ENCODE measurements at regions not wholly inside any gene's neighbourhood (a gene's known extent, or its start where the extent isn't known, plus 50 kb on each side); places are given as distances from the start of the nearest gene placed in this dataset.
"Not testable (repeated sequence)": the region's sequence is repeated elsewhere in the genome, so short reads cannot be mapped to it uniquely, and the experiment has no call there.

DNA sequence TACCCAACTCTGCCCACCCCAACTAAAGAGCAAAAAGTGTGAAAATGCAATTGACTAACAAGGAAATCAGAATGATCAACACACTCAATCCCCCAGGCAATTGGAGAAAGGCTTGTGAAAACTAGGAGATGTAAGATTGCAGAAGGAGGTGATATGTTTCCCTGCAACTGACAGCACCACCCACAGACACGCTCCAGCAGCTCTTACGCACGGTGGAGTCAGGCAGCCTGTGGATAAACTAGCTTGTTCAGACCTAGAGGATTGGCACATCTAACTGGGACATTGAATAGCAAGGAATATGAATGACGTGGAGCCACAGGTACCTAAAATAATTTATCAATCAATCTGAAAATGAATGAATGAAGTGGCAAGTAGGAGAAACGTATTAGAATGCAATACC lies 125.7 kb upstream of the MYO3A start:
- no peak for DNase-seq (ENCODE audit: low read depth)

DNA sequence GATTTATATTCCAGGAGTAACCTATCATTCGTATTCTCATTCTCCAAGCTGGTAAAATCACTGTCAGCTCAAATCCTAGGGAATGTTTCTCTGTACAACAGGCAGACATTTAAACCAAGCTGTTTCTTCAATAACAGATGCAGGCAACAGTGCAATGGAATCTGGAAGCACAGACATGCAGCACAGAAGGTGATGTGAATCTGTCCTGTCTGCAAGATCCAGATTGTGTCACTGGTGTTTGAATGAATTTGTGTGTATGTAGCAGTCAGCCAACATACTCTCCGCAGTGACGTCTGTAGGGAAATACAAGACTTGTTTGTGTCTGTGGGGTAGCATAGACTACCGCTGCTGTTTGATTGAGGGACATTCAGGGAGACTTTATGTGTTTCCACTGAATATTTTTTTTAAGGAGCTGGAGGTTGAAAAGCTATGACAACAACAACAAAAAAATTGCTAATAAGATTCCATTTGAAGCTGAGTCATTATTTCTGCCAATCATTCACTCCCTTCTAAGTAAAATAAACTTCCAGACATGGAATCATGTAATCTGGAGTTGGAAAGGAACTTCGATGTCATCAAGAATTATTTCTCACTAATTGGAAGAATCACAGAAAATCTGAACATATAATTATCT lies 122.9 kb upstream of the MYO3A start:
- no peak for DNase-seq (ENCODE audit: low read depth)

DNA sequence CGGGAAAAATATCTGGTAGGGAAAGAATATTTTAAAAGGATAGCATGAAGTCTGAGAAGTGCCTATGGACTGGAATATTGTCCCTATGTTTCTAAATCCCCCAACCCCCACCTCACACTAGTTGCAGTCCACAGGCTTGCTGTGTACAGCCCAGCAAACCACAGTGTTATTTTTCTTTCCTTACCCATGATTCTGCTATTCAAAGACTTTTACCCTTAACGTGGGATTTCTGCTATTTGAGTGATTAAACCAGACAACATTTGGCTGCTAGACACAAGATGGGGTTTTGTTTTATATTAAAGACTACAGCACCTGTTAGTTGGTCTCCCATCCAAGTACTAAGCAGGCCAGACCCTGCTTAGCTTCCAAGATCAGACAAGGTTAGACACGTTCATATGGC lies 120.5 kb upstream of the MYO3A start:
- DNase-seq (ENCODE audit: low read depth) = no peak

DNA sequence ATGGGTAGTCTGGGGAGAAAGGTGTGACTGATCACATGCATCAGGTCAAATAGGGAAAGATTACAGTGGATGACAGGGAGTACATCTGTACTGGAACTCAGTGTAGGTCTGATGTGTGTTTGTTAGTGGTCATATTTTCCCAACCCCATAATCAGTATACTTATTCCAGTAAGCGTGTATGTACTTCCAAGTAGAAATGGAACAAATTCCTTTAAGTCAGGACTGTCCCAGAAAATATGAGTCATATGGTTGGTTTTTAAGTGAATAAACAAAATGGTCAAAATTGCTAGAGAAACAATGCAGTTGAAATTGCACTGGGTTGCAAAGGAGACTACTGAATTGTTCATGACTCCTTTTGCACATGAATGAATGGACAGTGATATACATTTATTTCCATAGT lies 118.8 kb upstream of the MYO3A start:
- no peak for DNase-seq (ENCODE audit: low read depth)

DNA sequence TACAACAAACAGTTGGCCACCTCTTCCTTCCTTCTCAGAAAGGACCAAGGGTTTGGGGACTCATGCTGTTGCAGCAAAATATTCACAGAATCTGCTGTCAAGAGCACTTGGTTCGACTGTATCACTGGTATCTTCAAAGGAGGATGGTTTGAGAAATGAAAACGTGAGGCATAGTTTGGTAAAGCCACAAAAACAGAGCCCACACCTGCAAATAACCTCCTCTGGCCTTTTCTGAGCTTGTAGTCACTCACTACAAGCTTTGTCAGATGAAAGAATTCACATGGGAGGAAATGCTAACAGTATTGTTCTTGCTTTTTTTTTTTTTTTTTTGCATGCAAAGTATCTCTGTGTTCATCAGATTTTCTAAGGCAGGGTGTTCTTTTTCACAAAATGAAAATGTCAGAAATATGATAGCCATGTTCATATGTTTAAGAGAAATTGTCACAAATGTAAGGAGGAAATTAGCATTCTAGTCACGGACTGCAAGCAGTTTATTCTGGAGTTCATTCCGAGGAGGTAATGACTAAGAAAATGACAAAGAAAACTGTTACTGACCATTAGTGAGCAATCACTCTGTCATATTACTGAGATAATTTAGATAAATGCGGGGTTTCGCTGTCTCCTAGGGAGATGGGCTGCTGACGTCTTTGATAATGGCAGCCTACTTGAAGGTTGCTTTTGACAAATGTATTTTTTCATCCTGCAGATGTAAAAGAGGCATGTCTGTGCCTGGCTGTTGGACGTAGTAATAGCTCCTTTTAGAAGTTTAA lies 117.8 kb upstream of the MYO3A start:
- DNase-seq (ENCODE audit: low read depth) = no peak

DNA sequence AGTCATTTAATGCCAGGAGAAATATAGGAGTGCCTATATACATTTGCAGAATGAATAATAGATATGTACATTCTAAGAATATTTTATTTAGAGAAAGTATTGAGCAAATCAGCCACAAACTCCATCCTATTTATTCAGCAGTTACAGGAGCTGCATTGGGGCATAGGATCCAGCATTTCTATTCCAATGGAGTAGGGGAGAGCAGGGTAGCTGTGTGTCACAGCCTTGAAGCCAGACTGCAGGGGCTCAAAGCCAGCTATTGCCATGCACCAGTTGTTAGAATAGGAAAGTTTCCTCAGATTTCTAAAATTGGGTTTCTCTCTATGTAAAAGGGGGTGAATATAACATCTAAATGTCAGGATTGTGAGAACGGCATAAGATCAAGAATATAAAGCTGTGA lies 116.8 kb upstream of the MYO3A start:
- DNase-seq (ENCODE audit: low read depth) = no peak

DNA sequence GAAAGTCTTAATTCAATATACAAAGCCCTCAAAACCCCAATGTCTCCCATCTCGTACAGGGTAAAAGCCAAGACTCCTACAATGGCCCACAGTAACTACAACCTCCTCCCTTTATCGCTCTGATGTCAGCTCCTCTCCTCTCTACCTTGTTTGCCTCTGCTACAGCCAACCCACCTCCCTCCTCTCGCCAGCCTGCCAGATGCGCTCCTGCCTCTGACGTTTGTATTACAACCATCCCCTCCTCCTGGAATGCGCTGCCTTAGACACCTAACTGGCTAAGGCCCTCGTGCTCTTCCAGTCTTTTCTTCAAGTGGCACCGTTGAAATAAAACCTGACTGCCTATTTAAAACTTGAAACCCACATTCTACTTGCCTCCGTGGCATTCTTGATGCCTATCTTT lies 115.3 kb upstream of the MYO3A start:
- no peak for DNase-seq (ENCODE audit: low read depth)

DNA sequence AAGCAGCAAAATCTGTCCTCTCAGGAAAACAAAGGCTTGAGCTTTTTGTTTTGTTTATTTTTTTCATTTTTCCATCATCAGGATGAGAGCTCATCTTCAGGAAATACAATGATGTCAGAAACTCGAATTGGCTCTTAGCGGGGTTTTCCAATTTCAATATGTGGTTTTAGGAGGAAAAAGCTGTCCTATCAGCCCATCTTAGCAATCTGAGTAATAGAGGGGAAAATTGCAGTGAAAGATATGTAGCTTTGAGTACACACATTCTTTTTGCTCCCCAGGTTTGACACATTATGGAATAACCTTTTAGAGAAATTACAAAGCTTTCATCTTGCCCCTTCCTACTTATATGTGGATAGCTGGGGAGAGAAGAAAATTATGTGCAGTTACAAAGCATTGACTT lies 113.6 kb upstream of the MYO3A start:
- DNase-seq (ENCODE audit: low read depth) = no peak

DNA sequence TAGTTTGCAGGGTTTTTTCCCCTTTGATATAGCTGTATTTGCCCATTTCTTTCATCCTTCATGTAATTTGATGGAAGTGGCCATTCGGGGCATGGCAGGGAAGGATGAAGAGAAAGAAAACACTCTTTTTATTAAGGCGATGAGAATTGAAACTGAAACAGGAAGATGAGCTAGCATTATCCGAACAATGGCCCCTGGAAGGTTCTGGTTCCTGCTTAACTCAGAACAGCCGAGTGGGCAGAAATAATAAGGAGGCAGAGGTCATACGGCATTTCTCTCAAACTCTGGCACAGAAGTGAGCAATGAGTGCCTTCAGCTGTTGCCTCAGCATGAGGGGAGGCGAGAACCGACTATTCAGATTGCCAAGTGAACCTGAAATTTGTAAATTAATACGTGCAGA lies 113.2 kb upstream of the MYO3A start:
- DNase-seq (ENCODE audit: low read depth) = no peak

DNA sequence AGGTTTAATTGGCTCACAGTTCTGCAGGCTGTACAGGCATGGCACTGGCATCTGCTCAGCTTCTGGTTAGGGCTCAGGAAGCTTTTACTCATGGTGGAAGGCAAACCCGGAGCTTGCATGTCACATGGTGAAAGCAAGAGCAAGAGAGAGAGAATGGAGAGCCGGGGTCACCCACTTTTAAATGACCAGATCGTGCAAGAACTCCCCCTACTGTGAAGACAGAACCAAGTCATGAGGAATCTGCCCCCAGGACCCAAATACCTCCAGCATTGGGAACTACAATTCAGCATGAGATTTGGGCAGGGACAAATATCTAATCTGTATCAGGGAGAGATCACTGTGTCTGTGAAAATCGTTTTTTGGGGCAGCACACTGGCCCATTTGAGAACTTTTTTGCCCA lies 110.0 kb upstream of the MYO3A start:
- no peak for DNase-seq (ENCODE audit: low read depth)

DNA sequence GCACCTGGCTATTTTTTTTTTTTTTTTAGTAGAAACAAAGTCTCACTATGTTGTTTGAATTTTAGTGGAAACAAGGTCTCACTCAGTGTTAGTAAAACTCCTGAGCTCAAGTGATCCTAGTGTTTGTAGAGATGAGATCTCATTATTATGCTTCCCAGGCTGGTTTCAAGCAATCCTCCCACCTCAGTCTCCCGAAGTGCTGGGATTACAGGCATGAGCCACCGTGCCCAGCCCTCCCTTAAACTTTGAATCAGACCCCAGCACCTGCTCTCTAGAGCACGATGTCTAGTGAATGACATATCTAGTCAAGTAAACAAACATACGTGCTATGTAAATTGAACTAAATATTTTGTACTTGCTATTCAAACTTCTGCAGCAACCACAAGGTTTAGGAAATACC lies 105.6 kb upstream of the MYO3A start:
- DNase-seq (ENCODE audit: low read depth) = no peak

DNA sequence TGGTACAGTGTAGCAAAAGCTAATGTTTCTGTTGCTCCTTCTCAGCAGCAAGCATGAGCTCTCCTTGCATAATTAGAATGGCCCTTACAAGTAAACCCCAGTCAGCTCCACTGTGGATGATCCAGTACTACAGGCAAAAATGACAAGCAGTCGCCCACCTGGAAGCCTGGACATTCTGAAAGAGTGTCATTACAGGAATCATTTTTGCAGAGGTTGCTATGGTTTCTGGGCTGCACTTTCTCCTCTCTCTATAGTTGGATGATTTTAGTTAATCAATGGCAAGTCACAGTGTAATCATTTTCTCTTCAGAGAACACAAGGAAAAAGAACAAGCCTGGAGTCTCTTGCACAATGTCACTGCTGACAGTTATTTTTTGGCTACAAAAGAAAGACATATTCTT lies 102.9 kb upstream of the MYO3A start:
- no peak for DNase-seq (ENCODE audit: low read depth)

DNA sequence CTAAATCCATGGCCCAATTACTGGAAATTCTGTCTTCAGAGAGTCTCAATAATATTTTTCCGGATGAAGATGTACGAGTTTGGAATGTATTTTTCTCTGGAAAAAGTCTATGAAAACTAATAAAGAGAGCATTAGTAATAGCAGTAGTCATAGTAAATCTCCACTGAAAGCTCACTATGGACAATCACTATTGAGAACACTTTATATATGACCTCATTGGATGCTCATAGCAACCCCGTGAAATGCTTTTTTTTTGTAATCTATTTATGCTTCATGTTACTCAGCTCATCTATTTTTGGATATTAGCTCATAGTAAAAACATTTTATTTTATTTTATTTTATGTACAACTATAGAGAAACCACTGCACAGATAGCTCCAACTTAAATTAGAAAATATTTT lies 94.3 kb upstream of the MYO3A start:
- DNase-seq (ENCODE audit: low read depth) = no peak

DNA sequence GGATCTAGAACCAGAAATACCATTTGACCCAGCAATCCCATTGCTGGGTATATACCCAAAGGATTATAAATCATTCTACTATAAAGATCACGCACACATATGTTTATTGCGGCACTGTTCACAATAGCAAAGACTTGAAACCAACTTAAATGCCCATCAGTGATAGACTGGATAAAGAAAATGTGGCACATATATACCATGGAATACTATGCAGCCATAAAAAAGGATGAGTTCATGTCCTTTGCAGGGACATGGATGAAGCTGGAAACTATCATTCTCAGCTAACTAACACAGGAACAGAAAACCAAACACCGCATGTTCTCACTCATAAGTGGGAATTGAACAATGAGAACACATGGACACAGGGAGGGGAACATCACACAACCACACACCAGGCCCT lies 93.2 kb upstream of the MYO3A start:
- DNase-seq (ENCODE audit: low read depth) = not testable (repeated sequence)

DNA sequence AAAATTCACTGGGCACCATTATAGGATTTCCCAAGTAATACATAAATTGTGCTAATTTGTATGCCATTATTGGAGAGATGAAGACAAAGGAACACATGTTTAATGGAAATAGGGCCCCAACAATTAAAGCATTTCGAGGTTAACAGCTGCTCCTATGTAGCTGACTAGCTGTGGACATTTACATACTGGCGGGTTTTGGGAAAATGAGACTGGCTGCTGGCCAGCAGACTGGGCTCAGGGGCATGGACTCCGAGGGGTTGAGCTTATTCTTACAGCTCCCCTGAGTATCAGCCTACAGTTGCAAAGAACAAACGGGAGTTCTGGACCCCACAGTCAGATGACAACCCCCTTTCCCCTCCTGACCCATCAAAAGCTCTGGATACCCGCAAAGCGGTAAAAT lies 91.9 kb upstream of the MYO3A start:
- DNase-seq (ENCODE audit: low read depth) = no peak

DNA sequence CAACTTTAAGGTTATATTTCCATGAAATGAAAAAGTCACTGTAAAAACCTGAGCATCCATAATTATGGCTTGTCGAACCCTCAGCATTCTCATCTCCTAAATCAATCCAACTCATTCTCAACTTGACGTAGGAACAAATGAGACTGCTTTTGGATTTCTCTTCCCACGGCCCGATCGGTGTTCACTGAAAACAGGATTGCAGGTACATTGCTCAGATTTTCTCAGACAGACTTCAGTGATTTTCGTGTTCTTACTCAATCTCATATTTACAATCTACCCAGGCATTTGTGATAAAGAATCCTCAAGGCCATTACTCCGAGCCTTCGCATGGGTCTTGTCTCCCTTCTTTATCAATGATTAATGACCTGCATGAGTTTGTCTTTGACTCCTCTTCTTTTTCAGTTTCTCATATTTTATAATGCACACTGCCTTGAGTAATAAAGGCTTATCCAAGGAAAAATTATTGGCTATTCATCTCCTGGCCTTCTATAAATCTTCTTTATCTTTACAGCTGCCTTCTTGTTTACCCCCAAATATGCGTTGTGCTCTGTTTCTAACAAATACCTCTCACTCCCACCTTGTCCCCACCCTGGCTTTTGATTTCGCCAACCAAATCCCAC lies 90.4 kb upstream of the MYO3A start:
- DNase-seq (ENCODE audit: low read depth) = no peak

DNA sequence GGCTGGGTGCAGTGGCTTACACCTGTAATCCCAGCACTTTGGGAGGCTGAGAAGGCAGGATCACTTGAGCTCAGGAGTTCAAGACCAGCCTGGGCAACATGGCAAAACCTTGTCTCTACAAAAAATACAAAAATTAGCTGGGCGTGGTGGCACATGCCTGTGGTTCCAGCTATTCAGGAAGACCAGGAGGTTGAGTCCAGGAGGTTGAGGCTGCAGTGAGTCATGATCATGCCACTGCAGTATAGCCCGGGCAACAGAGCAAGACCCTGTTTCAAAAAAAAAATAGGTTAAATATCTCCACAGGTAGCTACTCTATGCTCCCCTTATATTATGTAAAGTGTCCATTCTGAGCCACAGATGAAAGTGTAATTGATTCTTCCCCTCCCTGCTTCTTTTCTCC lies 89.3 kb upstream of the MYO3A start:
- DNase-seq (ENCODE audit: low read depth) = not testable (repeated sequence)

DNA sequence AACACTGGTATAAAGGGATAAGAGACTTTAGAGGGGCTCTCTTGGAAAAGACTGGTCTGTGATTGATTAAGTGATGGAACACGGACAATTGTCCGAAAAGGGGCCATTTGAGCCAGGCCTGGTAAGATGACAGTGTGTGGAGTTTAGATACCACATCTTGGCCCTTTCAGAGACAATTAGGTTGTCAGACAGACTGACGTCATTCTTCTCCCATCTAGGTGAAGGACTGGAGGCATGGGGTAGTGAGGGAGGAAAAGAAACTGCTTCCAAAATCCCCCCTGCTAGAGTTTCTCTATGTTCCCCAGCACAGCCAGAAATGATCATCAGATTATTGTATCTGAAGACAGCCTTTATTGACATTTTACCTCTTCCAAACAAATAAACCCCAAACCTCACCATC lies 84.8 kb upstream of the MYO3A start:
- no peak for DNase-seq (ENCODE audit: low read depth)

DNA sequence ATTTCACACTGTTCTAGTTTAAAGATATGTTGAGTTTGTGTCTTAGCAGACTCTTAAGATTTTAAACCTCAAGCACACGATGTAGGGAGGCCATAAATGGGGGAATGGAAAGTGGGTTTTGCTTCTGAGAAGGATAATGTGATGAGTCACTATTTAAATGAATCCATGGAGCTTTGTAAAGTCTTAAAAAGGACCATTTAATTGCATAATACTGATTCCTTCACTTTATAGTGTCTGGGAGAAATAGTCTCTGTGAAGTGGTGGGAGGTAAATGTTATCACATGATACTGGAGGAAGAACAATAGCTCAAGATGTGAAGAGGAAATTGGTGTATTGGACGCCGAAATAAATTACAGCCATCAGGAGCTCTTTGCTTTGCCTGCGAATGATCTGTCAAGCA lies 84.0 kb upstream of the MYO3A start:
- no peak for DNase-seq (ENCODE audit: low read depth)

DNA sequence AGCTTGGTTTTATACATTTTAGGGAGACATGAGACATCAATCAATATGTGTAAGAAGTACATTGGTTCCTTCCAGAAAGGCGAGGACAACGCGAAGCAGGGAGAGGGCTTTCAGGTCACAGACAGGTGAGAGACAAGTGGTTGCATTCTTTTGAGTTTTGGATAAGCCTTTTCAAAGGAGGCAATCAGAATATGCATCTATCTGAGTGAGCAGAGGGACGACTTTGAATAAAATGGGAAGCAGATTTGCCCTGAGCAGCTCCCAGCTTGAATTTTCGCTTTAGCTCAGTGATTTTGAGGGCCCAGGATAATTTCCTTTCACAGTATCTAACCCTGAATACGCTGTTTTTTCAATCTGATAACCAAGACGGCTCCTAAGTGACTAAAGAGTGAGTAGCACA lies 82.5 kb upstream of the MYO3A start:
- DNase-seq (ENCODE audit: low read depth) = no peak

DNA sequence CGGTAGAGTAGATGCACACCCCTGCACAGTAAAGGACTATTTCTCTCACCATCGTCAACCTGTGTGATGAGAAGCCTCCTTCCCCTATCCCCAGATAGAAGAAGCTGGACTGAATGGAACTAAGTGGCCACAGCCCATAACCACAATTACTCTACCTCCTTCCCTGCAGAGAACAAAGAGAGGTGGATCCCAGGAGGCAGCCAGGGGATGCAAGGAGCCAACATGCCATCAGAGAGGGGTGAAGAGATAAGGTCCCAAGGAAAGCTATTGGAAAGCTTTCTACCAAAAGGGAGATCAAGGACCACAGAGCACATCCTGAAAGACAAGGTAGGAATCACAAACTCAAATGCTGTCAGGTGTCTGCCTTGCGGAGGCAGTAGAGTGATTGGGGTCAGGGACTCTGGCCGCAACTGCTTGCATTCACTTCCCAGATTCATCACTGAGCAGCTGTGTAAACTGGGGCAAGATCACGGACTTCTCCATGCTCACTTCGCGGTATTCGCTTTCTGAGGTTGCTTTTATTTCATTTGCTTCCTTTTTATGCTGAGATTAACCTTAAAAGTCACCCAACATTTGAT lies 81.6 kb upstream of the MYO3A start:
- no peak for DNase-seq (ENCODE audit: low read depth)

DNA sequence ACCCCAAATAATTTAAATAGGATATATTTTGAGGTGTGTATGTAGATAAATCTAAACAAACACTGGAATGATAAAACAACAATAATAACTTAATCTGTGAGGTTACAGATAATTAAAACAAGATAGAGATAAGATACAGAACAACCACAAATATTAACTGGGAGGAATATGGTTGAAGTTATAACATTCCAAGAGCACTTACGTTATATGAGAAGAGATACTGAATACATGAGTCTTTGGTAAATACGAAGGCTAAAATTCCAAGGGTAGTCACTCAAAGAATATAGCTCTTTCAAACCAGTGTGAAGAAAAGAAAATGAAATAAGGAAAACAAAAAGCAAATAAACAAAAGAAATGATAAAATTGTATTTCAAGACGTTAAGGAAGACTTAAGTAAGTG lies 76.0 kb upstream of the MYO3A start:
- DNase-seq (ENCODE audit: low read depth) = no peak

DNA sequence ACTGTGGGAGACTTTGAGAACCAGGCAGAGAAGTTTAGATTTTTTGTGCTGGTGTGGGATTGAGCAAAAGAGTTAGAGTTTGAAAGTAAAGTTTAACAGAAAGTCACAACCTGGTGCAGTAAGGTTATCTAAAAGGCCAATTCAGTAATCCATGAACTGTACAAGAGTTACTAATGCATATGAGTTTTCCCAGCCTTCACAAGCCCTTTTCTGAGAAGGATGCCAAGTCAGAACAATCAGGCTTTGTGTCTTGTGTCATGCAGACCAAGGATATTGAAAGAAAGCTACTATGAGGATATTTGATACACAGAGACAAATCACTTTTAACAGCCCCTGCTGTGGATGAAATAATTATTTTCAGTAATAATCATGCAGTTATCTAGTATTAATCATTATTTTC lies 68.8 kb upstream of the MYO3A start:
- DNase-seq (ENCODE audit: low read depth) = no peak

All from LHCN-M2 (cell line).